Activated CD4-positive, alpha-beta T cell treated with anti-CD3 and anti-CD28 coated beads, Interleukin-2, amount 50 U/mL, for 4 hours (primary cell): ENCODE measurements at regions not wholly inside any gene's neighbourhood (a gene's known extent, or its start where the extent isn't known, plus 50 kb on each side); places are given as distances from the start of the nearest gene placed in this dataset.

Experiments
- DNase-seq, 2 experiments: peaks; one replicate each; pipeline ENCODE4 v3.0.0-alpha.2; 2020

- DNase-seq, result no peak
Observed at GRCh38 chr15:93246266-93247242, 157.5 kb upstream of the RGMA start.

- no peak for DNase-seq
Observed at GRCh38 chr15:93245661-93246042, 156.6 kb upstream of the RGMA start.

GRCh38 chr15:93244696-93245660 lies 156.0 kb upstream of the RGMA start:
- no peak for DNase-seq

GRCh38 chr15:93243573-93243972 lies 154.6 kb upstream of the RGMA start:
- DNase-seq, result no peak

- DNase-seq, result no peak
Observed at GRCh38 chr15:93241696-93242585, 152.9 kb upstream of the RGMA start.

- no peak for DNase-seq
Observed at GRCh38 chr15:93239993-93240392, 151.0 kb upstream of the RGMA start.

- DNase-seq, result no peak
Observed at GRCh38 chr15:93239591-93239990, 150.6 kb upstream of the RGMA start.

GRCh38 chr15:93238641-93239040 lies 149.6 kb upstream of the RGMA start:
- no peak for DNase-seq

GRCh38 chr15:93235926-93236780 lies 147.1 kb upstream of the RGMA start:
- DNase-seq, result no peak

- no peak for DNase-seq
Observed at GRCh38 chr15:93235269-93235668, 146.3 kb upstream of the RGMA start.

- no peak for DNase-seq
Observed at GRCh38 chr15:93233710-93234109, 144.7 kb upstream of the RGMA start.

- no peak for DNase-seq
Observed at GRCh38 chr15:93232845-93233244, 143.8 kb upstream of the RGMA start.

GRCh38 chr15:93231994-93232393 lies 143.0 kb upstream of the RGMA start:
- DNase-seq, result no peak

GRCh38 chr15:93231261-93231925 lies 142.4 kb upstream of the RGMA start:
- no peak for DNase-seq

- no peak for DNase-seq
Observed at GRCh38 chr15:93228546-93228945, 139.5 kb upstream of the RGMA start.

- DNase-seq, result no peak
Observed at GRCh38 chr15:93223803-93224202, 134.8 kb upstream of the RGMA start.

- no peak for DNase-seq
Observed at GRCh38 chr15:93221759-93222158, 132.7 kb upstream of the RGMA start.

GRCh38 chr15:93219859-93220420 lies 130.9 kb upstream of the RGMA start:
- no peak for DNase-seq

- no peak for DNase-seq
Observed at GRCh38 chr15:93217343-93217742, 128.3 kb upstream of the RGMA start.

- DNase-seq, result no peak
Observed at GRCh38 chr15:93214106-93214505, 125.1 kb upstream of the RGMA start.

GRCh38 chr15:93213281-93213680 lies 124.3 kb upstream of the RGMA start:
- no peak for DNase-seq
